ENCODE measurements at regions not wholly inside any gene's neighbourhood (a gene's known extent, or its start where the extent isn't known, plus 50 kb on each side); places are given as distances from the start of the nearest gene placed in this dataset.
"Not testable (repeated sequence)": the region's sequence is repeated elsewhere in the genome, so short reads cannot be mapped to it uniquely, and the experiment has no call there.

GRCh38 chr10:47165711-47166404, 134.1 kb upstream of the GDF10 start:
- Histone ChIP-seq H3K27ac (ENCODE audit: low read length) (peak overlapping the region; percentile 46), H3K4me3 (ENCODE audit: low read depth in 2 of 2, low read length in 2 of 2) (peak overlapping the region; percentile 19 to 33), H3K4me1 (ENCODE audit: control insufficient read depth, insufficient read depth, low read length) (peaks cover 23% of the 10 kb centered on the region), H3K36me3 (ENCODE audit: control insufficient read depth, insufficient read depth, low read length) (no peaks in the 10 kb centered on the region), H3K9me3 (ENCODE audit: control insufficient read depth, insufficient read depth, low read depth, low read length) (no peaks in the 10 kb centered on the region), H3K27me3 (ENCODE audit: control insufficient read depth, insufficient read depth, low read length) (no peaks in the 10 kb centered on the region)
- CTCF ChIA-PET = interaction anchor here (0.5 to 1.7 kb wide), 2 partner anchors 44 to 118 kb away, joined by 3 to 4 read pairs; no protein-coding TSS in a partner anchor
- ATAC-seq (peak; percentile 72), DNase-seq (ENCODE audit: low read depth, low spot score) (no peak)
- BruUV-seq (replicated peaks) = no TSS peak
- POLR2A ChIA-PET = interaction anchor here (0.5 kb wide), 1 partner anchor 99 kb away, joined by 10 read pairs; no protein-coding TSS in a partner anchor
- in situ Hi-C loops (cut with HindIII; ENCODE audit: low pct_unique_long_range_greater_than_20kb, low sequenced_read_pairs) = no loop called here
- TF ChIP-seq SIN3A (IDR thresholded peaks at IDR 0.05; ENCODE audit: borderline replicate concordance, insufficient read depth, low read depth, low read length) = no peak
- TF ChIP-seq CTCF (IDR thresholded peaks at IDR 0.05) = peak; percentile 14; the same call in 1 of the 2 replicates
- intact Hi-C loops (cut with micrococcal nuclease; ENCODE audit: unreplicated experiment) = no loop called here

DNA sequence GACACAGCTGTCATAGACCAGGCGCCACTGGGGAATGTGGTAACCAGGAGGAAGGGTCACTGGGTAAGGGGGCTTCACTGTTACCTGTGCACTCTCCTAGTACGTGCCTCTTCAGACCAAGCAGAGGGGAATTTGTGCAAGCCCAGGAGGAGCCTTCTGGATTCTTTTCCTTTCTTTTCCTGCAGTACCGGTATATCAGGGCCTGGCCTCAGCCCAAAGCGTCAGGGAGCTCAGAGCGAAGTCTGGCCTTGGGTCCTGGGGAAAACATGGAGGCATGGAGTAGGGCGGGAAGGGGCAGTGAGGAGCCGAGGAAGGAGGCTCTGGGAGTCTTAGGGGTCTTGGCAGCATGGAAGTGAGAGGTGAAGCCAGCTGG, 133.6 kb upstream of the GDF10 start:
- POLR2A ChIA-PET = no interaction called here
- Histone ChIP-seq H3K4me3 (ENCODE audit: low read depth in 2 of 2, low read length in 2 of 2) (no peak overlapping the region), H3K4me1 (ENCODE audit: control insufficient read depth, insufficient read depth, low read length) (peaks cover 23% of the 10 kb centered on the region), H3K27ac (ENCODE audit: low read length) (peak overlapping the region; percentile 46), H3K36me3 (ENCODE audit: control insufficient read depth, insufficient read depth, low read length) (no peaks in the 10 kb centered on the region), H3K9me3 (ENCODE audit: control insufficient read depth, insufficient read depth, low read depth, low read length) (no peaks in the 10 kb centered on the region), H3K27me3 (ENCODE audit: control insufficient read depth, insufficient read depth, low read length) (no peaks in the 10 kb centered on the region)
- no peak for TF ChIP-seq SIN3A (IDR thresholded peaks at IDR 0.05; ENCODE audit: borderline replicate concordance, insufficient read depth, low read depth, low read length)
- TF ChIP-seq POLR2AphosphoS5 (IDR thresholded peaks at IDR 0.05; ENCODE audit: low read depth, low read length) = no peak
- TF ChIP-seq REST (IDR thresholded peaks at IDR 0.05; ENCODE audit: insufficient read depth in 1 of 2, low read depth in 2 of 2, low read length in 1 of 2) = no peak
- no peak for TF ChIP-seq CTCF (IDR thresholded peaks at IDR 0.05)
- no peak for TF ChIP-seq TCF7L2 (IDR thresholded peaks at IDR 0.05; ENCODE audit: low read depth, low read length)
- CTCF ChIA-PET = interaction anchor here (1.7 kb wide), 1 partner anchor 119 kb away, joined by 4 read pairs; no protein-coding TSS in a partner anchor
- BruUV-seq (replicated peaks) = no TSS peak
- DNase-seq (ENCODE audit: low read depth, low spot score) = no peak
- intact Hi-C loops (cut with micrococcal nuclease; ENCODE audit: unreplicated experiment) (no loop called here), in situ Hi-C loops (cut with HindIII; ENCODE audit: low pct_unique_long_range_greater_than_20kb, low sequenced_read_pairs) (no loop called here)
- no peak for ATAC-seq

DNA sequence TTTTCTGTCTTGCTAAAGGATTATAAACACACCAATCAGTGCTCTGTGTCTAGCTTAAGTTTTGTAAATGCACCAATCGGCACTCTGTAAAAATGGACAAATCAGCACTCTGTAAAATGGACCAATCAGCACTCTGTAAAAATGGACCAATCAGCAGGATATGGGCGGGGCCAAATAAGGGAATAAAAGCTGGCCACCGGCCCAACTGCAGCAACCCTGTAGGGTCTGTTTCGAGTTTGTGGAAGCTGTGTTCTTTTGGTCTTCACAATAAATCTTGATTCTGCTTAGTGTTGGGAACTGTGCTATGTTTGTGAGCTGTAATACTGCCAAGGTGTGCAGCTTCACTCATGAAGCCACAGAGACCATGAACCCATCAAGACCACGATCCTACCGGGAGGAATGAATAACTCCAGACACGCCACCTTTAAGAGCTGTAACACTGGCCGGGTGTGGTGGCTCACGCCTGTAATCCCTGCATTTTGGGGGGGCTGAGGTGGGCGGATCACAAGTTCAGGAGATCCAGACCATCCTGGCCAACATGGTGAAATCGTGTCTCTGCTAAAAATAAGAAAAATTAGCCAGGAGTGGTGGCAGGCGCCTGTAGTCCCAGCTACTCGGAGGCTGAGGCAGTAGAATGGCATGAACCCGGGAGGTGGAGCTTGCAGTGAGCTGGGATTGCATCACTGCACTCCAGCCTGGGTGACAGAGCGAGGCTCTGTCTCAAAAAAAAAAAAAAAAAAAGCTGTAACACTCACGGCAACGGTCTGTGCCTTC, 133.0 kb upstream of the GDF10 start:
- H3K36me3 ChIP-seq (ENCODE audit: control insufficient read depth, insufficient read depth, low read length); intact Hi-C loops (cut with micrococcal nuclease; ENCODE audit: unreplicated experiment); H3K4me3 ChIP-seq (ENCODE audit: low read depth in 2 of 2, low read length in 2 of 2); ATAC-seq; H3K27ac ChIP-seq (ENCODE audit: low read length); H3K9me3 ChIP-seq (ENCODE audit: control insufficient read depth, insufficient read depth, low read depth, low read length); in situ Hi-C loops (cut with HindIII; ENCODE audit: low pct_unique_long_range_greater_than_20kb, low sequenced_read_pairs); DNase-seq (ENCODE audit: low read depth, low spot score); BruUV-seq (replicated peaks); H3K27me3 ChIP-seq (ENCODE audit: control insufficient read depth, insufficient read depth, low read length): not testable (repeated sequence)
- ChIA-PET POLR2A (interaction anchor here (0.6 kb wide), 1 partner anchor 49 kb away, joined by 3 read pairs; no protein-coding TSS in a partner anchor), CTCF (interaction anchor here (1.7 kb wide), 1 partner anchor 119 kb away, joined by 4 read pairs; no protein-coding TSS in a partner anchor)
- H3K4me1 ChIP-seq (ENCODE audit: control insufficient read depth, insufficient read depth, low read length) = peaks cover 23% of the 10 kb centered on the region
